H1 (cell line): ENCODE measurements at regions not wholly inside any gene's neighbourhood (a gene's known extent, or its start where the extent isn't known, plus 50 kb on each side); places are given as distances from the start of the nearest gene placed in this dataset.
A peak's percentile ranks its signal among the peaks of the same experiment; 100 is the strongest.

Experiments
- CTCF ChIA-PET: fragments of 300-600 bp; sonication (Branson Sonifier 250); formaldehyde crosslinking; loops from one replicate; lab custom pipeline; 2021; ENCODE audit not compliant: partially characterized antibody; lab: Charles Lee
- POLR2A ChIA-PET: fragments of 300-600 bp; sonication (Branson Sonifier 250); formaldehyde crosslinking; loops from one replicate; lab custom pipeline; 2021; ENCODE audit warnings: inconsistent platforms; ENCODE audit not compliant: partially characterized antibody; lab: Charles Lee
- DNase-seq, 2 experiments: peaks; one replicate each; pipeline versions ENCODE4 v3.0.0 to v3.0.0-alpha.2; 2010 to 2022; ENCODE audit warnings: low spot score in 2 of 2, low read depth in 1 of 2, mixed read lengths in 1 of 2
- FAIRE-seq: peaks from 2 replicates; lab custom pipeline; 2011; peaks lifted over from hg19 to GRCh38; lab: Jason Lieb, UNC
- H2AFZ ChIP-seq: 2 replicates; pipeline ENCODE4 v1.8.1; 2012; ENCODE audit warnings: low read length, inconsistent platforms
- H2AK5ac ChIP-seq: 2 replicates; pipeline ENCODE4 v1.6.1; 2013; ENCODE audit warnings: low read depth, low read length
- H2BK120ac ChIP-seq: replicated peaks from 2 replicates; pipeline ENCODE3; 2013; ENCODE audit warnings: low read depth, low read length, inconsistent platforms
- H2BK12ac ChIP-seq: 2 replicates; pipeline ENCODE4 v1.6.1; 2013; ENCODE audit warnings: low read depth, low read length
- H2BK15ac ChIP-seq: 2 replicates; pipeline ENCODE4 v1.6.1; 2013; ENCODE audit warnings: low read length
- H2BK20ac ChIP-seq: 2 replicates; pipeline ENCODE4 v1.6.1; 2013; ENCODE audit warnings: low read length
- H2BK5ac ChIP-seq: 2 replicates; pipeline ENCODE4 v1.6.1; 2013; ENCODE audit warnings: low read depth, low read length
- H3K14ac ChIP-seq: 2 replicates; pipeline ENCODE4 v1.6.1; 2013; ENCODE audit warnings: inconsistent platforms; ENCODE audit not compliant: insufficient read length
- H3K18ac ChIP-seq: 2 replicates; pipeline ENCODE4 v1.6.1; 2013; ENCODE audit warnings: low read length; ENCODE audit errors: extremely low read depth
- H3K23ac ChIP-seq: 2 replicates; pipeline ENCODE4 v1.6.1; 2013; ENCODE audit warnings: inconsistent platforms; ENCODE audit not compliant: insufficient read length
- H3K23me2 ChIP-seq: 2 replicates; pipeline ENCODE4 v1.6.1; 2013; ENCODE audit warnings: low read depth, low read length
- H3K27ac ChIP-seq: 2 replicates; pipeline ENCODE4 v1.6.1; 2011; ENCODE audit warnings: low read depth, low read length, inconsistent platforms
- H3K27me3 ChIP-seq, 4 experiments: replicated peaks in 1 of 4; 1 replicate in 1 of 4; 2 replicates in 3 of 4; pipeline versions ENCODE4 v1.6.1 to v1.8.1; 2011 to 2013; ENCODE audit warnings: low read length in 3 of 4, mild to moderate bottlenecking in 3 of 4, inconsistent platforms in 2 of 4, mixed read lengths in 2 of 4, moderate library complexity in 1 of 4; ENCODE audit not compliant: control insufficient read depth in 3 of 4, insufficient read depth in 3 of 4; ENCODE audit errors: extremely low read depth in 1 of 4
- H3K36me3 ChIP-seq, 4 experiments: 2 replicates each; pipeline versions ENCODE4 v1.6.1 to v1.8.1; 2011 to 2013; ENCODE audit warnings: mild to moderate bottlenecking in 4 of 4, low read length in 3 of 4, moderate library complexity in 2 of 4, control low read depth in 1 of 4, inconsistent platforms in 1 of 4; ENCODE audit not compliant: insufficient read depth in 4 of 4, control insufficient read depth in 2 of 4
- H3K4ac ChIP-seq: replicated peaks from 2 replicates; pipeline ENCODE3; 2013; ENCODE audit warnings: low read length, low read depth, mixed read lengths, inconsistent platforms; ENCODE audit not compliant: insufficient read length
- H3K4me1 ChIP-seq, 4 experiments: replicated peaks in 1 of 4; 1 replicate in 1 of 4; 2 replicates in 3 of 4; pipeline versions ENCODE4 v1.6.1 to v1.8.1; 2011 to 2013; ENCODE audit warnings: low read length in 3 of 4, inconsistent platforms in 2 of 4, mixed read lengths in 1 of 4; ENCODE audit not compliant: insufficient read depth in 4 of 4, control insufficient read depth in 3 of 4
- H3K4me2 ChIP-seq, 2 experiments: 2 replicates each; pipeline versions ENCODE4 v1.6.1 to v1.8.1; 2011 to 2013; ENCODE audit warnings: low read depth in 2 of 2, low read length in 2 of 2, control low read depth in 1 of 2, inconsistent platforms in 1 of 2, mild to moderate bottlenecking in 1 of 2; ENCODE audit not compliant: insufficient read depth in 1 of 2
- H3K4me3 ChIP-seq, 4 experiments: fragments of 200-600, 300-600 bp in 1 of 4; sonication (generic), shearing (Covaris generic), sonication (Bioruptor Twin) in 1 of 4; 2 replicates each; pipeline versions ENCODE4 v1.5.1 to v1.8.1; 2011 to 2016; ENCODE audit warnings: low read length in 4 of 4, low read depth in 3 of 4, control low read depth in 2 of 4, inconsistent platforms in 2 of 4, mild to moderate bottlenecking in 2 of 4, mixed read lengths in 1 of 4, moderate library complexity in 1 of 4; ENCODE audit not compliant: insufficient read depth in 2 of 4; ENCODE audit errors: extremely low read depth in 1 of 4
- H3K56ac ChIP-seq: replicated peaks from 2 replicates; pipeline ENCODE3; 2013; ENCODE audit warnings: low read depth, mild to moderate bottlenecking, mixed read lengths, low read length, inconsistent platforms; ENCODE audit not compliant: insufficient read length
- H3K79me1 ChIP-seq: 2 replicates; pipeline ENCODE4 v1.6.1; 2013; ENCODE audit warnings: low read depth, low read length, control low read depth
- H3K79me2 ChIP-seq, 2 experiments: 2 replicates each; pipeline versions ENCODE4 v1.6.1 to v1.8.1; 2012 to 2013; ENCODE audit warnings: low read length in 2 of 2, mild to moderate bottlenecking in 2 of 2, inconsistent platforms in 1 of 2; ENCODE audit not compliant: insufficient read depth in 2 of 2, control insufficient read depth in 1 of 2
- H3K9ac ChIP-seq, 4 experiments: replicated peaks in 1 of 4; 1 replicate in 1 of 4; 2 replicates in 3 of 4; pipeline versions ENCODE4 v1.6.1 to v1.8.1; 2011 to 2013; ENCODE audit warnings: low read depth in 3 of 4, low read length in 3 of 4, control low read depth in 2 of 4, mild to moderate bottlenecking in 2 of 4, moderate library complexity in 2 of 4, inconsistent platforms in 1 of 4; ENCODE audit errors: extremely low read depth in 1 of 4
- H3K9me3 ChIP-seq, 2 experiments: 2 replicates each; pipeline versions ENCODE4 v1.6.1 to v1.8.1; 2012 to 2013; ENCODE audit warnings: mild to moderate bottlenecking in 2 of 2, moderate library complexity in 2 of 2, control low read depth in 1 of 2, inconsistent platforms in 1 of 2, low read depth in 1 of 2, low read length in 1 of 2, mixed read lengths in 1 of 2; ENCODE audit not compliant: insufficient read depth in 2 of 2
- H4K20me1 ChIP-seq, 2 experiments: replicated peaks in 1 of 2; 2 replicates each; pipeline versions ENCODE3 to v1.8.1; 2011 to 2013; ENCODE audit warnings: inconsistent platforms in 2 of 2, low read length in 2 of 2, mild to moderate bottlenecking in 1 of 2; ENCODE audit not compliant: insufficient read depth in 2 of 2, control insufficient read depth in 1 of 2
- H4K5ac ChIP-seq: 2 replicates; pipeline ENCODE4 v1.6.1; 2013; ENCODE audit warnings: low read length, low read depth, mixed read lengths, inconsistent platforms; ENCODE audit not compliant: insufficient read length
- H4K8ac ChIP-seq: 2 replicates; pipeline ENCODE4 v1.8.0; 2013; ENCODE audit warnings: mild to moderate bottlenecking, moderate library complexity, low read length, inconsistent platforms; ENCODE audit not compliant: insufficient read depth; ENCODE audit errors: extremely low read depth
- H4K91ac ChIP-seq: replicated peaks from 2 replicates; pipeline ENCODE3; 2013; ENCODE audit warnings: low read length, mixed read lengths, inconsistent platforms; ENCODE audit not compliant: insufficient read length
- BACH1 ChIP-seq: IDR thresholded peaks from 2 replicates; pipeline ENCODE4 v1.6.1; 2012; ENCODE audit warnings: low read length, improper control_type of control experiment
- EGR1 ChIP-seq: IDR thresholded peaks from 2 replicates; pipeline ENCODE4 v1.6.1; 2011; ENCODE audit warnings: low read depth, low read length, borderline replicate concordance
- EP300 ChIP-seq, 2 experiments: IDR thresholded peaks; 1 replicate in 1 of 2; 2 replicates in 1 of 2; pipeline ENCODE4 v1.6.1; 2011 to 2012; ENCODE audit warnings: low read depth in 2 of 2, low read length in 2 of 2, mild to moderate bottlenecking in 2 of 2, borderline replicate concordance in 1 of 2, inconsistent platforms in 1 of 2, moderate library complexity in 1 of 2
- HDAC2 ChIP-seq, 2 experiments: fragments of 300-600 bp in 1 of 2; sonication (generic) in 1 of 2; IDR thresholded peaks; 2 replicates each; pipeline ENCODE4 v1.6.1; 2011 to 2012; ENCODE audit warnings: low read depth in 2 of 2, low read length in 2 of 2, mild to moderate bottlenecking in 2 of 2, moderate library complexity in 2 of 2, borderline replicate concordance in 1 of 2, inconsistent platforms in 1 of 2
- POLR2AphosphoS5 ChIP-seq: IDR thresholded peaks from 2 replicates; pipeline ENCODE4 v1.6.1; 2011; ENCODE audit warnings: low read depth, low read length
- POU5F1 ChIP-seq: IDR thresholded peaks from 2 replicates; pipeline ENCODE4 v1.6.1; 2011; ENCODE audit warnings: low read depth, mild to moderate bottlenecking, low read length, moderate library complexity
- RBBP5 ChIP-seq: IDR thresholded peaks from 2 replicates; pipeline ENCODE4 v1.7.1; 2012; ENCODE audit warnings: low read depth, mild to moderate bottlenecking, inconsistent platforms, low read length, moderate library complexity, borderline replicate concordance
- RXRA ChIP-seq: IDR thresholded peaks from 2 replicates; pipeline ENCODE4 v1.6.1; 2011; ENCODE audit warnings: low read depth, mild to moderate bottlenecking, low read length, moderate library complexity; ENCODE audit not compliant: insufficient read depth
- WGBS, 2 experiments: shearing (Covaris generic) in 1 of 2; methylation state at CpG; one replicate each; pipeline versions ENCODE4 v1.1.6 to v1.1.7; 2013 to 2015; ENCODE audit warnings: low lambda C conversion rate in 2 of 2, mixed read lengths in 2 of 2, inconsistent platforms in 1 of 2, low coverage in 1 of 2, missing lambda C conversion rate in 1 of 2; ENCODE audit not compliant: insufficient replicate concordance in 2 of 2, insufficient coverage in 1 of 2, insufficient read length in 1 of 2; ENCODE audit errors: extremely low coverage in 1 of 2, missing lambda C conversion rate in 1 of 2; 5-methylcytosine and 5-hydroxymethylcytosine counted together
- TF ChIP-seq, protein P1 (sequence below), 3 experiments: IDR thresholded peaks; 1 replicate in 2 of 3; 2 replicates in 1 of 3; pipeline versions ENCODE4 v1.5.1 to v1.6.1; 2011; ENCODE audit warnings: low read length in 3 of 3, mild to moderate bottlenecking in 3 of 3, inconsistent platforms in 2 of 3, low read depth in 1 of 3, moderate library complexity in 1 of 3; ENCODE audit not compliant: insufficient read depth in 1 of 3; ENCODE audit errors: control extremely low read depth in 1 of 3

DNA sequence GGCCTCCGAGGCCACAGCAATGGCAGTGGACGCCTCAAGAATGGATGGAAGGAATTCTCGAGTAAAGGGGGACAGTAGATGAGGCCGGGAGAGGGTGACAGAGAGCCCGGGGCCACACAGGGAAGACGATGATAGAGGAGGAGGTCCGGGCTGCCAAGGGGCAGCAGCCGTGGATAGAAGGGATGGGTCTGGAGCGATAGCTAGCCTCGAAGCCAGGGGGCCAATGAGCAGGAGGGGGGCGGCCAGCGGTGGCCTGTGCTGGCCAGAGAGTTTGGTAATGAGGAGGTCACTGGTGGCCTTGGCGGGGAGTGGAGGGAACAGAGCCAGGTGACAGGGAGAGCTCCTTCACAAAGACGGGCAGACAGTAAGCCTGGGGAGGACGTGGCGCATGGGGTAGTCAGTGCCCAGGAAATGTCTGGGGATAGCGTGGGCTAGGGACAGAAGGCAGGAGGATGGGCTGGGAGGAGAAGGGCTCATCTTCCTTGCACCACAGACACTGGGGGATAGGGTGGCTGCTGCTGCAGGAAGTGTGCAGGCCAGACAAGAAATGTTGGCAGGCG is 87.8 kb upstream of the ASB18 start:
- Histone ChIP-seq H4K91ac (no peak overlapping the region), H2BK12ac (0 out of 2 replicates have a peak overlapping the region, but pooled peaks have one; percentile 39), H2BK5ac (no peak overlapping the region), H3K18ac (no peak overlapping the region), H2BK120ac (no peak overlapping the region), H3K9me3 (no peaks in the 10 kb centered on the region), H4K5ac (no peak overlapping the region), H2BK15ac (no peak overlapping the region), H3K4me2 (no peak overlapping the region), H3K4me1 (peaks cover 0 to 2% (median 0%) of the 10 kb centered on the region in 4 experiments; a peak in 3 of 7 replicates), H3K56ac (no peak overlapping the region), H2BK20ac (0 out of 2 replicates have a peak overlapping the region, but pooled peaks have one; percentile 29), H3K36me3 (no peaks in the 10 kb centered on the region), H4K8ac (no peak overlapping the region), H3K23ac (no peak overlapping the region), H3K9ac (no peak overlapping the region), H3K27me3 (no peaks in the 10 kb centered on the region), H3K4ac (no peak overlapping the region), H2AFZ (no peak overlapping the region), H2AK5ac (no peak overlapping the region), H3K23me2 (no peaks in the 10 kb centered on the region), H3K79me1 (no peaks in the 10 kb centered on the region), H3K14ac (no peak overlapping the region), H4K20me1 (peaks cover 0 to 3% of the 10 kb centered on the region in 2 experiments), H3K27ac (no peak overlapping the region), H3K4me3 (no peak overlapping the region), H3K79me2 (no peaks in the 10 kb centered on the region)
- ChIA-PET POLR2A (no interaction called here), CTCF (interaction anchor here (0.5 to 2.7 kb wide), 6 partner anchors 9 to 713 kb away, joined by 3 to 13 read pairs (median 4); no protein-coding TSS in a partner anchor)
- DNase-seq, result no peak
- TF ChIP-seq RBBP5 (no peak), RXRA (no peak), POU5F1 (no peak), EP300 (IDR thresholded peaks at IDR 0.05; ENCODE audit: borderline replicate concordance in 1 of 2, low read depth in 2 of 2, low read length in 2 of 2) (no peak), HDAC2 (IDR thresholded peaks at IDR 0.05; ENCODE audit: borderline replicate concordance in 1 of 2, low read depth in 2 of 2, low read length in 2 of 2) (no peak), EGR1 (no peak), BACH1 (no peak), POLR2AphosphoS5 (no peak)
- TF ChIP-seq, protein P1, sequence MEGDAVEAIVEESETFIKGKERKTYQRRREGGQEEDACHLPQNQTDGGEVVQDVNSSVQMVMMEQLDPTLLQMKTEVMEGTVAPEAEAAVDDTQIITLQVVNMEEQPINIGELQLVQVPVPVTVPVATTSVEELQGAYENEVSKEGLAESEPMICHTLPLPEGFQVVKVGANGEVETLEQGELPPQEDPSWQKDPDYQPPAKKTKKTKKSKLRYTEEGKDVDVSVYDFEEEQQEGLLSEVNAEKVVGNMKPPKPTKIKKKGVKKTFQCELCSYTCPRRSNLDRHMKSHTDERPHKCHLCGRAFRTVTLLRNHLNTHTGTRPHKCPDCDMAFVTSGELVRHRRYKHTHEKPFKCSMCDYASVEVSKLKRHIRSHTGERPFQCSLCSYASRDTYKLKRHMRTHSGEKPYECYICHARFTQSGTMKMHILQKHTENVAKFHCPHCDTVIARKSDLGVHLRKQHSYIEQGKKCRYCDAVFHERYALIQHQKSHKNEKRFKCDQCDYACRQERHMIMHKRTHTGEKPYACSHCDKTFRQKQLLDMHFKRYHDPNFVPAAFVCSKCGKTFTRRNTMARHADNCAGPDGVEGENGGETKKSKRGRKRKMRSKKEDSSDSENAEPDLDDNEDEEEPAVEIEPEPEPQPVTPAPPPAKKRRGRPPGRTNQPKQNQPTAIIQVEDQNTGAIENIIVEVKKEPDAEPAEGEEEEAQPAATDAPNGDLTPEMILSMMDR (IDR thresholded peaks at IDR 0.05; ENCODE audit: control extremely low read depth in 1 of 3, insufficient read depth in 1 of 3, low read depth in 1 of 3, low read length in 3 of 3), result no peak
- no peak for FAIRE-seq
- WGBS, 2 experiments, result 80% methylated on average over 18 of the region's 18 CpGs; no CpG with 5 or more reads in 1 of the 2 experiments
